Parathyroid adenoma (tissue), 2 donors: ENCODE measurements at regions not wholly inside any gene's neighbourhood (a gene's known extent, or its start where the extent isn't known, plus 50 kb on each side); places are given as distances from the start of the nearest gene placed in this dataset.

Experiments used
- H2AFZ ChIP-seq: fragments of 300-600 bp; sonication (generic); one replicate; pipeline ENCODE4 v1.7.0; 2017; ENCODE audit warnings: antibody characterized with exemption, mild to moderate bottlenecking
- H3K27ac ChIP-seq: fragments of 300-600 bp; sonication (generic); one replicate; pipeline ENCODE4 v1.7.0; 2017
- H3K27me3 ChIP-seq: fragments of 300-600 bp; sonication (generic); one replicate; pipeline ENCODE4 v1.7.0; 2017; ENCODE audit warnings: low read length; ENCODE audit not compliant: control insufficient read depth, insufficient read depth
- H3K36me3 ChIP-seq: fragments of 300-600 bp; sonication (generic); one replicate; pipeline ENCODE4 v1.7.0; 2017; ENCODE audit warnings: low read length; ENCODE audit not compliant: control insufficient read depth, insufficient read depth
- H3K4me1 ChIP-seq: fragments of 300-600 bp; sonication (generic); one replicate; pipeline ENCODE4 v1.7.0; 2017; ENCODE audit warnings: control low read depth
- H3K4me2 ChIP-seq: fragments of 300-600 bp; sonication (generic); one replicate; pipeline ENCODE4 v1.7.0; 2017; ENCODE audit warnings: low read length
- H3K4me3 ChIP-seq: fragments of 300-600 bp; sonication (generic); one replicate; pipeline ENCODE4 v1.7.0; 2017; ENCODE audit warnings: low read depth, low read length
- H3K79me2 ChIP-seq: fragments of 300-600 bp; sonication (generic); one replicate; pipeline ENCODE4 v1.7.0; 2017; ENCODE audit warnings: control low read depth
- H3K9ac ChIP-seq: fragments of 300-600 bp; sonication (generic); one replicate; pipeline ENCODE4 v1.7.0; 2017; ENCODE audit warnings: mild to moderate bottlenecking
- H3K9me3 ChIP-seq: fragments of 300-600 bp; sonication (generic); one replicate; pipeline ENCODE4 v1.7.0; 2017; ENCODE audit warnings: low read length; ENCODE audit not compliant: control insufficient read depth
- TF ChIP-seq, protein P1 (sequence below): fragments of 300-600 bp; sonication (generic); IDR thresholded peaks from one replicate; pipeline ENCODE4 v1.7.0; 2017; ENCODE audit warnings: antibody characterized with exemption, mild to moderate bottlenecking
- donor health status: primary hyperparathyroidism.

DNA sequence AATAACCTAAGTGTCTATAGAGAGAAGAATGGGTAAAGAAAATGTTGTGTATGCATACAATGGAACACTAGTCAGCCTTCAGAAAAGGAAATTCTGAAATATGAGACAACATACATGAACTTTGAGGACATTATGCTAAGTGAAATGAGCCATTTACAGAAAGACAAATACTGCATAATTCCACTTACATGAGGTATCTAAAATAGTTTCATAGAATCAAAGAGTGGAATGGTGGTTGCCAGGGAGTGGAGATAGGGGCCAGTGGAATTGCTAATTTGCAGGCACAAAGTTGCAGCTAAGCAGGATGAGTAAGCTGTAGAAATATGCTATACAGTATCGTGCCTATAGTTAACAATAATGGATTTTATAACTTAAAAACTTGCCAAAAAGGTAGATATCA is 779.6 kb upstream of the ARPP21 start:
- no peak overlapping the region for H3K4me2 ChIP-seq
- H3K4me3 ChIP-seq, result no peak overlapping the region
- H3K4me1 ChIP-seq, result no peaks in the 10 kb centered on the region
- no peak overlapping the region for H3K27ac ChIP-seq
- no peaks in the 10 kb centered on the region for H3K36me3 ChIP-seq
- no peaks in the 10 kb centered on the region for H3K79me2 ChIP-seq
- no peaks in the 10 kb centered on the region for H3K9me3 ChIP-seq
- TF ChIP-seq, protein P1, sequence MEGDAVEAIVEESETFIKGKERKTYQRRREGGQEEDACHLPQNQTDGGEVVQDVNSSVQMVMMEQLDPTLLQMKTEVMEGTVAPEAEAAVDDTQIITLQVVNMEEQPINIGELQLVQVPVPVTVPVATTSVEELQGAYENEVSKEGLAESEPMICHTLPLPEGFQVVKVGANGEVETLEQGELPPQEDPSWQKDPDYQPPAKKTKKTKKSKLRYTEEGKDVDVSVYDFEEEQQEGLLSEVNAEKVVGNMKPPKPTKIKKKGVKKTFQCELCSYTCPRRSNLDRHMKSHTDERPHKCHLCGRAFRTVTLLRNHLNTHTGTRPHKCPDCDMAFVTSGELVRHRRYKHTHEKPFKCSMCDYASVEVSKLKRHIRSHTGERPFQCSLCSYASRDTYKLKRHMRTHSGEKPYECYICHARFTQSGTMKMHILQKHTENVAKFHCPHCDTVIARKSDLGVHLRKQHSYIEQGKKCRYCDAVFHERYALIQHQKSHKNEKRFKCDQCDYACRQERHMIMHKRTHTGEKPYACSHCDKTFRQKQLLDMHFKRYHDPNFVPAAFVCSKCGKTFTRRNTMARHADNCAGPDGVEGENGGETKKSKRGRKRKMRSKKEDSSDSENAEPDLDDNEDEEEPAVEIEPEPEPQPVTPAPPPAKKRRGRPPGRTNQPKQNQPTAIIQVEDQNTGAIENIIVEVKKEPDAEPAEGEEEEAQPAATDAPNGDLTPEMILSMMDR, result no peak
- no peak overlapping the region for H3K9ac ChIP-seq
- no peaks in the 10 kb centered on the region for H3K27me3 ChIP-seq
- H2AFZ ChIP-seq, result no peak overlapping the region

DNA sequence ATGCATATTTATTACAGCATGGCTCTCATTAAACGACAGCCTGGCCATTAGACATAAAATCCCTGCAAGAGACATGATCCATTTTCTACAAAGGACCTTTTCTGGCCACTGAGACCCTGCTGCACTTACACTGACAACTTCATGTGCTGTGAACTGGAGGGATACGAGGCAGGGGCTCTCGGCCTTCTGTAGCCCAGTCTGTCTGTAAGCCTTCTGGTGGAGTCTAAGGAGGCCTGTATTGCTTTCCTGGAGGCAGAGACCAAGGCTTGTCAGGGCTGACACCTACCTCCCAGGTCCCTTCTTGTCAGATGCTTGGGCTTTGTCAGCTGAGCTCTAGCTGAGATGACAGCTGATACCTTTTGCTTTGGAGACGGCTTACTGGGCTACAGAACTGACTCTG is 776.9 kb upstream of the ARPP21 start:
- Histone ChIP-seq H3K79me2 (no peaks in the 10 kb centered on the region), H3K36me3 (no peaks in the 10 kb centered on the region), H3K4me2 (no peak overlapping the region), H3K27me3 (no peaks in the 10 kb centered on the region), H2AFZ (no peak overlapping the region), H3K27ac (no peak overlapping the region), H3K4me1 (no peaks in the 10 kb centered on the region), H3K9ac (no peak overlapping the region), H3K9me3 (no peaks in the 10 kb centered on the region), H3K4me3 (no peak overlapping the region)
- TF ChIP-seq, protein P1, result no peak

DNA sequence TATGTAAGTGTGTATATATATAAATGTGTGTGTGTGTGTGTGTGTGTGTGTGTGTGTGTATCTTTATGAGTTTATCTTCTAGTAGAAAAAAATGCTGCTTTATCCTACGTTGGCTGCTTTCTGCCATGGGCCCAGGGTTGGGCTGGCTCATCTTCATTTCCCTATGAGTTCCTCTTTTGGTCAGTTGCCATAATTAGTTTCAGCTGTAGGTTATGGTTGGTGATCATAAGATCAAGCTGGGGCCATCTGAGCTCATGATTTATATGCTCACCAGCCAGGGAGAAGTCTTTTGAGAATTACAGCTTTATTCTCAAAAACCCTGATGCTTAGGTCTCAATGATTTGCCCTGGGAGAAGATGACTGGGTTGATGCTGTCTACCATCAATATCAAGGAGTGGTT is 775.8 kb upstream of the ARPP21 start:
- Histone ChIP-seq H3K4me3 (no peak overlapping the region), H2AFZ (no peak overlapping the region), H3K9ac (no peak overlapping the region), H3K36me3 (no peaks in the 10 kb centered on the region), H3K27ac (no peak overlapping the region), H3K4me1 (no peaks in the 10 kb centered on the region), H3K4me2 (no peak overlapping the region), H3K9me3 (no peaks in the 10 kb centered on the region), H3K27me3 (no peaks in the 10 kb centered on the region), H3K79me2 (no peaks in the 10 kb centered on the region)
- TF ChIP-seq, protein P1, result no peak

DNA sequence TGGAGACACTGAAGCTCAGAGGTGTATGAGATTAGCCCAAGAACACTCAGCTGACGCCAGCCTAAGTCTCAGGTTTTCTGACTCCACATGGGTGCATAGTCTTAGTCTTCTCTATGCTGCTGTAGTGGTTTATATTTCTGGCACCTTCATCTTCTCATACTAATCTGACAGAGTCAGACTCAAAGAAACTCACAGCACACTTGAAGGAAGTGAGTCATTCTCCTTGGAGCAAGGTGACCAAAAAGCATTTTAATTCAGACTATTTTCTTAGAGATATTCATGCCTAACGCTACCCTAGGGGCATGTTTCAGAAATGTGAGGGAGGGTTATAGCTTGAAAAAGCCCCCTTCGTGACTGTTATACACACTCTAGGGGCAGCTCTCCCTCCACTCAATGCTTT is 775.3 kb upstream of the ARPP21 start:
- Histone ChIP-seq H3K9me3 (no peaks in the 10 kb centered on the region), H3K36me3 (no peaks in the 10 kb centered on the region), H3K4me3 (no peak overlapping the region), H3K79me2 (no peaks in the 10 kb centered on the region), H3K4me2 (no peak overlapping the region), H3K4me1 (no peaks in the 10 kb centered on the region), H3K9ac (no peak overlapping the region), H3K27ac (no peak overlapping the region), H3K27me3 (no peaks in the 10 kb centered on the region), H2AFZ (no peak overlapping the region)
- TF ChIP-seq, protein P1, result no peak

DNA sequence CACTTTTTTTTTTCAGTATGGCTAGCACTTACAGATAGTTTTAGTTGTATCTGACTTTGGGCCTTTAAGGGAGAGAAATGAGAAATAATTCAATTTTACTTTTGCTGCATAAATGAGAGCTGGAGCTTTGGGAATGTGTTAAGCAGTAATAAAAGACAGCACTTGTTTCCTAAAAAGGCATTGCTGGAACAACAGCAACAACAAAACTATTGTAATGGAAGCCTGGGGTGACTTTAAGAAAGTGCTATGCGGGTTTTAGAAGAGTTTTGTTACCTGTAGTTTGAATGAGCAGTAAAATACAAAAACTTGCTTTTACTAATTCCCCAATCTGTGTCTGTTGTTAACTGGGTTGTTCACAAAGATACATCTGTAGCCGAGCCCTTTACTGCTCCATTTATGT is 774.0 kb upstream of the ARPP21 start:
- H3K27ac ChIP-seq, result no peak overlapping the region

More for the DNA sequence above, 774.0 kb upstream of the ARPP21 start:
- Histone ChIP-seq H3K79me2 (no peaks in the 10 kb centered on the region), H3K4me1 (no peaks in the 10 kb centered on the region), H3K27me3 (no peaks in the 10 kb centered on the region), H3K9ac (no peak overlapping the region), H3K9me3 (no peaks in the 10 kb centered on the region), H3K4me3 (no peak overlapping the region), H3K4me2 (no peak overlapping the region), H2AFZ (no peak overlapping the region), H3K36me3 (no peaks in the 10 kb centered on the region)
- TF ChIP-seq, protein P1, result no peak
